NB4 (cell line): ENCODE measurements at regions not wholly inside any gene's neighbourhood (a gene's known extent, or its start where the extent isn't known, plus 50 kb on each side); places are given as distances from the start of the nearest gene placed in this dataset.

Experiments
- MYC ChIP-seq: IDR thresholded peaks from 2 replicates; pipeline ENCODE4 v1.6.1; 2011; ENCODE audit warnings: low read depth, low read length
- POLR2A ChIP-seq: IDR thresholded peaks from 2 replicates; pipeline ENCODE4 v1.6.1; 2011; ENCODE audit warnings: mild to moderate bottlenecking; ENCODE audit not compliant: insufficient read length; ENCODE audit errors: extremely low read depth
- TF ChIP-seq, protein P1 (sequence below): IDR thresholded peaks from one replicate; pipeline ENCODE4 v1.5.1; 2012; ENCODE audit warnings: low read depth, low read length
- TF ChIP-seq, protein P2 (sequence below): IDR thresholded peaks from 2 replicates; pipeline ENCODE4 v1.6.1; 2011; ENCODE audit warnings: low read depth, low read length

DNA sequence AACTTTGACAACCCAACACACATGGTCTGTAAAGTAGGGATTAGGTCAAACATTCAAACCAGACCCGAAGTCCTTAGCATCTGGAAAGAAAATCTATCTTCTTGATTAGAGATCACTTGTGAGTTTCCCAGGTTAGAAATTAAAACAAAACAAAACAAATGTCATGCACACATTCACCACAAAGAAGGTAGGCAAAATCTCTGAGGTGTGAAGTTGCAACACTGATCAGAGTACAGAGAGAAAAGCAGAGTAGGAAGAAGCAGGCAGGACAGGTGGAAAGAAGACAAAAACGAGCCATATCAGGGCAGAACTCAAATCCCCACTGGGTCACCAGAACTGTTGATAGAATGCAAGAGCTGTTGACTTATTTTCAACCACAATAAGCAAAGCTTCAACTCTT, 102.8 kb upstream of the THSD7A start:
- TF ChIP-seq POLR2A (no peak), MYC (no peak)
- TF ChIP-seq, protein P1, sequence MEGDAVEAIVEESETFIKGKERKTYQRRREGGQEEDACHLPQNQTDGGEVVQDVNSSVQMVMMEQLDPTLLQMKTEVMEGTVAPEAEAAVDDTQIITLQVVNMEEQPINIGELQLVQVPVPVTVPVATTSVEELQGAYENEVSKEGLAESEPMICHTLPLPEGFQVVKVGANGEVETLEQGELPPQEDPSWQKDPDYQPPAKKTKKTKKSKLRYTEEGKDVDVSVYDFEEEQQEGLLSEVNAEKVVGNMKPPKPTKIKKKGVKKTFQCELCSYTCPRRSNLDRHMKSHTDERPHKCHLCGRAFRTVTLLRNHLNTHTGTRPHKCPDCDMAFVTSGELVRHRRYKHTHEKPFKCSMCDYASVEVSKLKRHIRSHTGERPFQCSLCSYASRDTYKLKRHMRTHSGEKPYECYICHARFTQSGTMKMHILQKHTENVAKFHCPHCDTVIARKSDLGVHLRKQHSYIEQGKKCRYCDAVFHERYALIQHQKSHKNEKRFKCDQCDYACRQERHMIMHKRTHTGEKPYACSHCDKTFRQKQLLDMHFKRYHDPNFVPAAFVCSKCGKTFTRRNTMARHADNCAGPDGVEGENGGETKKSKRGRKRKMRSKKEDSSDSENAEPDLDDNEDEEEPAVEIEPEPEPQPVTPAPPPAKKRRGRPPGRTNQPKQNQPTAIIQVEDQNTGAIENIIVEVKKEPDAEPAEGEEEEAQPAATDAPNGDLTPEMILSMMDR = no peak
- TF ChIP-seq, protein P2, sequence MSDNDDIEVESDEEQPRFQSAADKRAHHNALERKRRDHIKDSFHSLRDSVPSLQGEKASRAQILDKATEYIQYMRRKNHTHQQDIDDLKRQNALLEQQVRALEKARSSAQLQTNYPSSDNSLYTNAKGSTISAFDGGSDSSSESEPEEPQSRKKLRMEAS = no peak
